ENCODE measurements at regions not wholly inside any gene's neighbourhood (a gene's known extent, or its start where the extent isn't known, plus 50 kb on each side); places are given as distances from the start of the nearest gene placed in this dataset.

GRCh38 chr5:38639377-38640358 is 83.2 kb upstream of the LIFR start:
- no peak overlapping the region for H3K4me3 ChIP-seq (ENCODE audit: low read depth, low read length)
- TF ChIP-seq MYC (IDR thresholded peaks at IDR 0.05; ENCODE audit: low read depth, low read length) (no peak), CTCF (IDR thresholded peaks at IDR 0.05; ENCODE audit: low read depth, low read length) (no peak), MAX (IDR thresholded peaks at IDR 0.05; ENCODE audit: low read depth, low read length) (no peak), POLR2A (IDR thresholded peaks at IDR 0.05; ENCODE audit: extremely low read depth, insufficient read length) (no peak)
- DNase-seq (ENCODE audit: low read depth), result no peak

- no peak for TF ChIP-seq MAX (IDR thresholded peaks at IDR 0.05; ENCODE audit: low read depth, low read length)
- DNase-seq (ENCODE audit: low read depth), result no peak
- H3K4me3 ChIP-seq (ENCODE audit: low read depth, low read length), result no peak overlapping the region
These were observed 84.6 kb upstream of the LIFR start for GRCh38 chr5:38641003-38641402.

GRCh38 chr5:38642189-38642911 is 85.9 kb upstream of the LIFR start:
- TF ChIP-seq MAX (IDR thresholded peaks at IDR 0.05; ENCODE audit: low read depth, low read length) (no peak), MYC (IDR thresholded peaks at IDR 0.05; ENCODE audit: low read depth, low read length) (no peak), CTCF (IDR thresholded peaks at IDR 0.05; ENCODE audit: low read depth, low read length) (no peak), POLR2A (IDR thresholded peaks at IDR 0.05; ENCODE audit: extremely low read depth, insufficient read length) (no peak)
- DNase-seq (ENCODE audit: low read depth), result no peak
- no peak overlapping the region for H3K4me3 ChIP-seq (ENCODE audit: low read depth, low read length)

GRCh38 chr5:38643616-38644015 is 87.2 kb upstream of the LIFR start:
- no peak overlapping the region for H3K4me3 ChIP-seq (ENCODE audit: low read depth, low read length)
- TF ChIP-seq MYC (IDR thresholded peaks at IDR 0.05; ENCODE audit: low read depth, low read length), result no peak
- TF ChIP-seq CTCF (IDR thresholded peaks at IDR 0.05; ENCODE audit: low read depth, low read length), result no peak
- no peak for TF ChIP-seq MAX (IDR thresholded peaks at IDR 0.05; ENCODE audit: low read depth, low read length)
- no peak for TF ChIP-seq POLR2A (IDR thresholded peaks at IDR 0.05; ENCODE audit: extremely low read depth, insufficient read length)
- no peak for DNase-seq (ENCODE audit: low read depth)

GRCh38 chr5:38645508-38645907 is 89.1 kb upstream of the LIFR start:
- TF ChIP-seq CTCF (IDR thresholded peaks at IDR 0.05; ENCODE audit: low read depth, low read length), result no peak
- TF ChIP-seq MAX (IDR thresholded peaks at IDR 0.05; ENCODE audit: low read depth, low read length), result no peak
- no peak for TF ChIP-seq MYC (IDR thresholded peaks at IDR 0.05; ENCODE audit: low read depth, low read length)
- TF ChIP-seq POLR2A (IDR thresholded peaks at IDR 0.05; ENCODE audit: extremely low read depth, insufficient read length), result no peak
- no peak overlapping the region for H3K4me3 ChIP-seq (ENCODE audit: low read depth, low read length)

More at GRCh38 chr5:38645508-38645907, 89.1 kb upstream of the LIFR start:
- DNase-seq (ENCODE audit: low read depth), result no peak

Data from NB4 (cell line).